ENCODE measurements at regions not wholly inside any gene's neighbourhood (a gene's known extent, or its start where the extent isn't known, plus 50 kb on each side); places are given as distances from the start of the nearest gene placed in this dataset.

GRCh38 chr3:107951126-107951525, 139.7 kb downstream of the CD47 start:
- no peaks in the 10 kb centered on the region for H3K27me3 ChIP-seq (ENCODE audit: insufficient read depth, low read length)
- H4K91ac ChIP-seq (ENCODE audit: insufficient read length, low read depth, low read length) = no peak overlapping the region
- no peaks in the 10 kb centered on the region for H4K20me1 ChIP-seq (ENCODE audit: control insufficient read depth, insufficient read depth, insufficient read length)
- H3T11ph ChIP-seq (ENCODE audit: low read length) = no peak overlapping the region
- no peaks in the 10 kb centered on the region for H3K79me2 ChIP-seq (ENCODE audit: insufficient read depth, low read length)
- no peak overlapping the region for H3K4me3 Mint-ChIP-seq
- no peak overlapping the region for H3K27ac Mint-ChIP-seq
- no peak for TF ChIP-seq CTCF (conservative IDR thresholded peaks at IDR 0.05)
- H2BK12ac ChIP-seq (ENCODE audit: insufficient read length, low read depth, low read length) = no peak overlapping the region
- no peak overlapping the region for H2BK5ac ChIP-seq (ENCODE audit: insufficient read length, low read length)
- no peak overlapping the region for H4K5ac ChIP-seq (ENCODE audit: insufficient read length, low read depth, low read length)
- no peak overlapping the region for H3K23ac ChIP-seq (ENCODE audit: insufficient read length, low read depth, low read length)
- no peak overlapping the region for H2BK15ac ChIP-seq (ENCODE audit: low read depth, low read length)
- no peaks in the 10 kb centered on the region for H3K9me3 ChIP-seq (ENCODE audit: control insufficient read depth, low read depth, low read length)
- H3K36me3 Mint-ChIP-seq (ENCODE audit: insufficient read depth in 1 of 3, low read depth in 3 of 3) = no peaks in the 10 kb centered on the region
- no peak overlapping the region for H3K4me2 ChIP-seq (ENCODE audit: insufficient read depth, insufficient read length, low read length)
- H3K4ac ChIP-seq (ENCODE audit: low read depth, low read length) = no peak overlapping the region
- no peaks in the 10 kb centered on the region for H3K4me1 ChIP-seq (ENCODE audit: insufficient read depth, low read length)
- no CpG with 5 or more reads among the region's 2 CpGs for WGBS (ENCODE audit: extremely low coverage, insufficient read length, low lambda C conversion rate)
- no peaks in the 10 kb centered on the region for H3K79me1 ChIP-seq (ENCODE audit: insufficient read depth, low read depth, low read length, poor library complexity, severe bottlenecking)
- H2AK5ac ChIP-seq (ENCODE audit: insufficient read length, low read length) = no peak overlapping the region
- H3K4me1 Mint-ChIP-seq = 0 out of 4 replicates have a peak, but pooled peaks cover 0 to 2% of the 10 kb centered on the region in 2 experiments
- H3K56ac ChIP-seq (ENCODE audit: insufficient read length, low read depth, low read length) = no peak overlapping the region
- no peak for DNase-seq
- H2BK120ac ChIP-seq (ENCODE audit: low read depth, low read length, poor library complexity, severe bottlenecking) = no peak overlapping the region
- H3K9me3 Mint-ChIP-seq = no peaks in the 10 kb centered on the region
- H3K9ac ChIP-seq (ENCODE audit: extremely low read depth, insufficient read length, low read length) = no peak overlapping the region
- no peaks in the 10 kb centered on the region; the same call in 1 of the 2 replicates for H3K27me3 Mint-ChIP-seq (ENCODE audit: low read depth)
- no peak overlapping the region for H3K18ac ChIP-seq (ENCODE audit: insufficient read length, low read depth, low read length)
- no peak overlapping the region for H3K14ac ChIP-seq (ENCODE audit: insufficient read depth, low read length)
- no peak overlapping the region for H2AFZ ChIP-seq (ENCODE audit: low read length)
- no peak overlapping the region for H2BK20ac ChIP-seq (ENCODE audit: low read depth, low read length, poor library complexity, severe bottlenecking)
- no peak overlapping the region for H3K27ac ChIP-seq (ENCODE audit: insufficient read length, low read depth, low read length)
- H4K8ac ChIP-seq (replicated peaks; ENCODE audit: insufficient read length, low read depth, low read length) = no peak overlapping the region
- H3K23me2 ChIP-seq (ENCODE audit: insufficient read length, low read depth, low read length, poor library complexity, severe bottlenecking) = no peaks in the 10 kb centered on the region

All from H9 (cell line).